ENCODE measurements at regions not wholly inside any gene's neighbourhood (a gene's known extent, or its start where the extent isn't known, plus 50 kb on each side); places are given as distances from the start of the nearest gene placed in this dataset.

DNA sequence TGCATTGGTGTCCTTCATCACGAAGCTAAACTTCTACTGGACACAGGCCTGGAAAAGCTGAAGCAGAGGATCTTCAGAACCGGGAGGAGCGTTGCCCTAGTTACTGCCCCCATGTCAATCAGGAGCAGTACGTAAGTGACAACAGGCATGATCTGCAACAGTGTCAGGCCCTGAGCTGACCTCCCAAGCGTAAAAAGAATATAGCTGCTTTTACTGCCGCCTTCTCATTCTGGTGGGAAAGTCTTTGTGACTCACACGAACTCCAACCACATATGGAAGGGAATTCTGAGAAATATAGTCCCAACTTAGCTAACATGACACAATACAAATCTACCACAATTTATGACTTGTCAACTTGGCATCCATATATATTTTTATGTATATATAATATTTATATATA lies 1007.7 kb upstream of the CDH2 start:
- no peak overlapping the region for H3K9ac ChIP-seq
- TF ChIP-seq, protein P1, sequence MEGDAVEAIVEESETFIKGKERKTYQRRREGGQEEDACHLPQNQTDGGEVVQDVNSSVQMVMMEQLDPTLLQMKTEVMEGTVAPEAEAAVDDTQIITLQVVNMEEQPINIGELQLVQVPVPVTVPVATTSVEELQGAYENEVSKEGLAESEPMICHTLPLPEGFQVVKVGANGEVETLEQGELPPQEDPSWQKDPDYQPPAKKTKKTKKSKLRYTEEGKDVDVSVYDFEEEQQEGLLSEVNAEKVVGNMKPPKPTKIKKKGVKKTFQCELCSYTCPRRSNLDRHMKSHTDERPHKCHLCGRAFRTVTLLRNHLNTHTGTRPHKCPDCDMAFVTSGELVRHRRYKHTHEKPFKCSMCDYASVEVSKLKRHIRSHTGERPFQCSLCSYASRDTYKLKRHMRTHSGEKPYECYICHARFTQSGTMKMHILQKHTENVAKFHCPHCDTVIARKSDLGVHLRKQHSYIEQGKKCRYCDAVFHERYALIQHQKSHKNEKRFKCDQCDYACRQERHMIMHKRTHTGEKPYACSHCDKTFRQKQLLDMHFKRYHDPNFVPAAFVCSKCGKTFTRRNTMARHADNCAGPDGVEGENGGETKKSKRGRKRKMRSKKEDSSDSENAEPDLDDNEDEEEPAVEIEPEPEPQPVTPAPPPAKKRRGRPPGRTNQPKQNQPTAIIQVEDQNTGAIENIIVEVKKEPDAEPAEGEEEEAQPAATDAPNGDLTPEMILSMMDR (conservative IDR thresholded peaks at IDR 0.05; ENCODE audit: low read depth, low read length): no peak
- H4K20me1 ChIP-seq (ENCODE audit: insufficient read depth): no peaks in the 10 kb centered on the region
- H3K36me3 ChIP-seq (ENCODE audit: insufficient read depth): no peaks in the 10 kb centered on the region
- H3K27ac ChIP-seq: no peak overlapping the region
- no peaks in the 10 kb centered on the region for H3K4me1 ChIP-seq (ENCODE audit: low read depth, poor library complexity, severe bottlenecking)
- H3K27me3 ChIP-seq (ENCODE audit: insufficient read depth, low read depth): no peaks in the 10 kb centered on the region
- H2AFZ ChIP-seq (ENCODE audit: low read depth): no peak overlapping the region
- H3K79me2 ChIP-seq (ENCODE audit: insufficient read depth, low read depth): no peaks in the 10 kb centered on the region
- H3K4me2 ChIP-seq: no peak overlapping the region
- no peak overlapping the region for H3K4me3 ChIP-seq (IDR thresholded peaks at IDR 0.05; ENCODE audit: insufficient read depth, low read depth, low read length)

DNA sequence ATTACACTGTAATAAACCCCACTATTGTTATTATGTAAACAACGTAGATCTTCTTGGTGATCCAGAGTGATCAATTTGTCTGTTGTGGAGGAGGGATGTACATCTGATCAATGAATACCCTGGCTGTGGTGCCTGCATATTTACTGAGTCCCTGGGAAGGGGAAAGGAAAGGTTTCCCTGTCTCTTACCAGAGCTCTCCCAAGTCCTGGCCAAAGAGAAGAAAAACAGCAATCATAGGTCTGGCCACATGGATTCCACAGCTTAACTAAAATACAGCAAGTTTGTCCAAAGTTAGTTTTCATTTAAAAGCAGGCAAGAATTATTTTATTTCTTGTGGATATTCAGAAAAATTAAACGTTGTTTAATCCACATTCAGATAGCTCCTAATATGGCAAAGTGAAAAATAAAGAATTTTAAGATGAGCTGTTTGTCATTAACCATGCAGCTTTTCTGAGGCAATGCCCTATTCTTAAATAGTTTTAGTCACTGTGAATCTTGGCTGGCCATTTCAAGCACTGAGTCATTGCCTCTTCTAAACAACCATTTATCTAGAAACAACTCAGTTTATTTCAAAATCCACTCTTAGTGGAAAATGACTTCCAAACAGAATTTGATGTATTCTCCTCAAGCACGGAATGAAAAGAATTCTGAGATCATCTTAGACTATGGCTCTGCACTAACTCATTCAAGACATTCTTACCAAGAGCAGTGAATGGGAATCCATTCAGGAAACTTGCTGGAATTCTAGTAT lies 1004.4 kb upstream of the CDH2 start:
- Histone ChIP-seq H3K4me2 (no peak overlapping the region), H3K27me3 (ENCODE audit: insufficient read depth, low read depth) (no peaks in the 10 kb centered on the region), H3K27ac (no peak overlapping the region), H2AFZ (ENCODE audit: low read depth) (no peak overlapping the region), H3K79me2 (ENCODE audit: insufficient read depth, low read depth) (no peaks in the 10 kb centered on the region), H3K36me3 (ENCODE audit: insufficient read depth) (no peaks in the 10 kb centered on the region), H4K20me1 (ENCODE audit: insufficient read depth) (no peaks in the 10 kb centered on the region), H3K9ac (no peak overlapping the region), H3K4me1 (ENCODE audit: low read depth, poor library complexity, severe bottlenecking) (no peaks in the 10 kb centered on the region), H3K4me3 (IDR thresholded peaks at IDR 0.05; ENCODE audit: insufficient read depth, low read depth, low read length) (no peak overlapping the region)
- TF ChIP-seq, protein P1 (conservative IDR thresholded peaks at IDR 0.05; ENCODE audit: low read depth, low read length): no peak

DNA sequence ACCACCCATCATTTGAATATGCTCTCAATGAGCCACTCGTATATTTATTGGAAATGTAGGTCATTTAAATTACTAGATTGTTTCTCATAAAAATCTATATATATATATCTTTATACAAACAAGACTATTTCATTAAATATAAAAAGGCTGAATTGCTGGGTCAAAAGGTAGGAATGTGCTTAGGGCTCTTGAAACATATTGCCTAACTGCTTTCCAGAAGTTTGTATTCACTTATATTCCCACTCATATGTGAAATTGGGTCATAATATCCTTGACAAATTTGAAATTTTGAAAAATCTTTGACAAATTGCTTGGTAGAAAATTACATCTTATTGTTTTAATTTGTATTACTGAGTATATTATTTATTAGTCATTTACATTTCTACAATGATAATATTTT lies 999.8 kb upstream of the CDH2 start:
- no peak overlapping the region for H3K4me3 ChIP-seq (IDR thresholded peaks at IDR 0.05; ENCODE audit: insufficient read depth, low read depth, low read length)
- H3K36me3 ChIP-seq (ENCODE audit: insufficient read depth): no peaks in the 10 kb centered on the region
- H3K27me3 ChIP-seq (ENCODE audit: insufficient read depth, low read depth): no peaks in the 10 kb centered on the region
- H3K9ac ChIP-seq: no peak overlapping the region
- no peak overlapping the region for H3K27ac ChIP-seq
- H3K4me1 ChIP-seq (ENCODE audit: low read depth, poor library complexity, severe bottlenecking): no peaks in the 10 kb centered on the region
- TF ChIP-seq, protein P1 (conservative IDR thresholded peaks at IDR 0.05; ENCODE audit: low read depth, low read length): no peak
- no peak overlapping the region for H2AFZ ChIP-seq (ENCODE audit: low read depth)
- H4K20me1 ChIP-seq (ENCODE audit: insufficient read depth): no peaks in the 10 kb centered on the region
- no peak overlapping the region for H3K4me2 ChIP-seq
- H3K79me2 ChIP-seq (ENCODE audit: insufficient read depth, low read depth): no peaks in the 10 kb centered on the region

DNA sequence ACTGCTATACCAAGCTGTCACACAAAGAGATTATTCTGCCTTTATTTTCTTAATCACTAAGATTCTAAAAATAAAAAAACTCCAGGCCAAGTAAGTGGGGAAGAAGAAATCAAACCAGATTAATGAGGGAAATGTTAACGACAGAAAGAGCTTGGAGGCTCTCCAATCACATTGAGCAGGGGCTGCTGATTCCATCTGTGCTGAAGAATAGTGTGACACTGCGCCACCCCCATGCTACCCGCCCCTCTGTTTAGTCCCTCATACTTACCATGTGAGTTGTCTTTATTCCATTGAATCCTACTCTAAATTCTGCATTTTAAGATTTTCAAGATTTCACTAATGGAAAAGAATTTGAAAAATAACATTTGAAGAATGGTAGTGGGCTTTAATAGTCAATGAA lies 998.0 kb upstream of the CDH2 start:
- TF ChIP-seq, protein P1 (conservative IDR thresholded peaks at IDR 0.05; ENCODE audit: low read depth, low read length): no peak
- Histone ChIP-seq H2AFZ (ENCODE audit: low read depth) (no peak overlapping the region), H4K20me1 (ENCODE audit: insufficient read depth) (no peaks in the 10 kb centered on the region), H3K36me3 (ENCODE audit: insufficient read depth) (no peaks in the 10 kb centered on the region), H3K4me1 (ENCODE audit: low read depth, poor library complexity, severe bottlenecking) (no peaks in the 10 kb centered on the region), H3K4me2 (no peak overlapping the region), H3K27me3 (ENCODE audit: insufficient read depth, low read depth) (no peaks in the 10 kb centered on the region), H3K9ac (no peak overlapping the region), H3K79me2 (ENCODE audit: insufficient read depth, low read depth) (no peaks in the 10 kb centered on the region), H3K4me3 (IDR thresholded peaks at IDR 0.05; ENCODE audit: insufficient read depth, low read depth, low read length) (no peak overlapping the region), H3K27ac (no peak overlapping the region)
